G401 (cell line): ENCODE measurements at regions not wholly inside any gene's neighbourhood (a gene's known extent, or its start where the extent isn't known, plus 50 kb on each side); places are given as distances from the start of the nearest gene placed in this dataset.

ENCODE experiments used
- DNase-seq: peaks from one replicate; pipeline ENCODE4 v3.0.0-alpha.2; 2015; ENCODE audit warnings: low spot score
- in situ Hi-C: cut with HindIII; loops from 2 replicates; pipeline ENCODE4 v1.10.0; 2016; ENCODE audit warnings: low sequenced_read_pairs, mixed read lengths

DNA sequence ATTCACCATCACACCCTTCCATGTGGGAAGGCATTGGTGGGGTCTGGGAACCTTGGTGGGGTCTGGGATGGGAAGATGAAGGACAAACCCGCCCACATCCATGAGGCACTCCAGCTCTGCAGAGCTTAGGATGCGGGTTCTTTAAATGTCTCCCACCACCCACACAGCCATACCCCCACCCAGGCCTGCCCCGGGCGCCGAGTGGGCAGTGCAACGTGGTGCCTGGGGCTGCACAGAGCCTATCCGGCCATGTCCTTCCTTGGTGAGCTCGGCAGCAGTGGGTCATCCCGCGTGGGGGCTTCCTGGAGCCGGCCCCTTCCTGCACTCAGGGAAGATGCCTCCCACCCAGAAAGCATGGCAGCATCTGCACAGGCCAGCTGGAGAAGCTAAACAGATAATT, 163.5 kb upstream of the TCERG1L start:
- in situ Hi-C loops: no loop called here
- DNase-seq: no peak

DNA sequence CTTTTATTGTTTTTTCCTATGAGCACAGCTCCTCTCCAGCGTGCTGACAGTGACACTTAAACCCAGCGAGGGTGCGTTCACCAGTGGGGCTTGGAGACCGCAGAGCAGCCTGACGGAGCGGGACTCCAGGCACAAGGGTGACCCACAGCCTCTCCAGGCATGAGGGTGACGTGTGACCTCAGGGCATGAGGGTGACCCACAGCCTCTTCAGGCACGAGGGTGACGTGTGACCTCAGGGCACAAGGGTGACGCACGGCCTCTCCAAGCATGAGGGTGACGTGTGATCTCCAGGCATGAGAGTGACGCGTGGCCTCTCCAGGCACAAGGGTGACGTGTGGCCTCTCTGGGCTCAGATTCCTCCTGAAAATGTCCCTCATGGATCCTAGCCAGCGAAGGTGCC, 164.3 kb upstream of the TCERG1L start:
- in situ Hi-C loops: no loop called here

DNA sequence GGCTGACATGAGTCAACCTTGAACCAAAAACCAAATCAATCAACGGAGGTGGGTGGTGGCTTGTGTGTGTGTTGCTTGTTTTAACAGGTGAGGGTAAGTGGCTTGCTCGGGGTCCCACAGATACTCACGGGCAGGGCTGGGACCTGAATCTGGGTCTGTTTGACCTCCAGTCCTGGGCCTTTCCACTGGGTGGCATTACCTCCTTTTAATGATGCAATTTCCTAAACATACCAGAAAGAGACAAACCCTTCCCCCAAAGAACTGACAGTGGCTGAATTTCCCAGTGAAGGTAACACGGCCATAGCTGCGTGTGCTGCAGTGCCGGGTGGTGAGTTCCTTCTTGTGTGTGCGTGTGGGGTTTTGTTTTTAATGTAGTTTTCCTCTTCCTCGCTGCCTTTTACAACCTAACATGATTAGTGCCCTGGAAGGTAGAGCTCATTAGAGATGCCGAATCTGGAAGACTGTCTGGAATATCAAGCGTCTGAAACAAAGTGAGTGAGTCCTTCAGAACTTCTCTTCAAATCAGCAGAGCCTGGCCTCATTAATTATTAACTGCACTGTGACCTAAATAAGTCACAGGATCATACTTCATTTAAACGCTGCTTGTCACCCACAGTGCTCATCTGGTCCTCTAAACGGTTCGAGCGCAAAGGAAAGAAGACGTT, 166.1 kb upstream of the TCERG1L start:
- no peak for DNase-seq
- in situ Hi-C loops: no loop called here

More for the DNA sequence above, 164.3 kb upstream of the TCERG1L start:
- no peak for DNase-seq

DNA sequence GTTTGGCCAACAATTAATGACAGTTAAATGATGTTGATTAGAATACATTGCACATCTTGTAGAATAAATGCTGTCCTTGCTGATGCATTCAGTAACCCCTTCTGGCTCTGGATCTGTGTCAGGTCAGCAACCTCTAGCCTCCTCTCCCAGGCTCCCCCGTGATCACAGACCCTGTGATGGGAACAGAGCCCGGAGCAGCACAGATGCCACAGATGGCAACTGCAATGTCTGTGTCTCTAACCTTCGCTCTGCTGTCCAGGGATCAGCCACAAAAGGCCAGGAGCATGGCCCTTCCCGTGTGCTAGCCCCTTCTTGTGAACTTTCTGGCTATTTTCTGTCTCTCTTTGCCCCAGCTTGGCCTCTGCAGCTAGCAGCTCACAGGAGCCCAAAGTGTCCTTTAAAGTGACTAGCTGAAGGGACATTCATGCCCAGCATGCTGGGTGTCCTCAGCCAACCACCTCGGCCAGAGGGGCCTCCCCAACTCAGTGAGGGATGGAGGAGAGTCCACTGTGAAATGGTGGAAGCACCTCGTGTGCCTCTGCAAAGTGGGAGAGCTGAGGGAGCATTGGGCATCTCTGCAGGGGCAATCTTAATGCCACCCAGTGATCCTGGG, 167.0 kb upstream of the TCERG1L start:
- in situ Hi-C loops: no loop called here
- DNase-seq: no peak

DNA sequence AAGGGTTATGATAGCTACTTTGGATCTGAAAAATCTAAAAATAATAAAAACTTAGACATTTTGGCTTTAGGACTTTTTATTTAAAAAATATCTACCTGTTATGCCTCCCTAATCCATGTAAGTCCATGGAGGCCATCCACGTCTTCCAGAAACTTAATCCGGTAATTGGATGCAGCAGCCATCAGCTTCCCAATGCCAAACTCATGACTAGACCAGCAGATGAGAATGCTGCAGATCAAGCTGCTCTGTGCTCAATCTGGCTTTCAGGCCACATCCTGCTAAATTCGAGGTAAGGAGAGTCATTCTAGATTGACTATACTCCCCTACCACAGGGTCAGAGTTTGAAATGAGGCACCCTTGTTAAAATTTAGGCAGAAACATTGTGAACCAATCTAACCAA, 168.5 kb upstream of the TCERG1L start:
- no peak for DNase-seq
- in situ Hi-C loops: no loop called here

DNA sequence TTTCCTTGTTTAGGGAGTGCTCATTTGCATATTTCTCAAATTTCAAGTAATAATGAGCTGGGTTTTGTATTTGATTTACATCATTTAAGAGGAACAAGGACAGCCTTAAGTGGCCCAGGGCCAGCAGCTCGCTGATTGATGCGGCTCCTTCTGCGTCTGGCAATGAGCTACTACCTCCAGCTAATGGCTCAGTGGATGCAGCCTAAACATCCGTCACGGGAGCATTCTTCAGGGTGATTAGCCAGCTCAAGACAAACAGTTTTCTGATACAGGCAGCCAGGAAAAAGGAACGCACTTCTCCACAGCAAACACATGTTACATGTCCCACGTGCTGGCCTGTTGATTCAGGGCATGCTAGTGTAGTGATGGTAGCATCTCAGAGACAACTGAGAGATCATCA, 169.3 kb upstream of the TCERG1L start:
- no peak for DNase-seq
- in situ Hi-C loops: no loop called here

DNA sequence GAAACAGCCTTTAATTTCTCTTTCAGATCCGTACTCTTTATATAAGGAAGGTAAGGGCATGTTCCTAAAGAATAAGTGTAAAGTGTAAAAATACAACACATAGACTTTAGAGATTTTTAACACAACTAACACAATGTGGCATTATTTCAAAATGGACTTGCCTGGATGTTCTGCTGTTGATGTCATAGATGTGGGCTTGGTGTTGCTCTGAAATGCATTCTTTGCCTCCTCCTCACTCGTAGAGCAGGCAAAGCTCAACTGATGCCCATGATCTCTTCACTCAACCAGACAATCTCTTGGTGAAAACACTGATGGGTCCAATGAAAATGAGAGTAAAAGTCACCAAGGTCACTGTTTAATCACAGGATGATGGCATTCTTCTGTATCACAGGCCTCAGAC, 174.2 kb upstream of the TCERG1L start:
- in situ Hi-C loops: no loop called here
- no peak for DNase-seq

DNA sequence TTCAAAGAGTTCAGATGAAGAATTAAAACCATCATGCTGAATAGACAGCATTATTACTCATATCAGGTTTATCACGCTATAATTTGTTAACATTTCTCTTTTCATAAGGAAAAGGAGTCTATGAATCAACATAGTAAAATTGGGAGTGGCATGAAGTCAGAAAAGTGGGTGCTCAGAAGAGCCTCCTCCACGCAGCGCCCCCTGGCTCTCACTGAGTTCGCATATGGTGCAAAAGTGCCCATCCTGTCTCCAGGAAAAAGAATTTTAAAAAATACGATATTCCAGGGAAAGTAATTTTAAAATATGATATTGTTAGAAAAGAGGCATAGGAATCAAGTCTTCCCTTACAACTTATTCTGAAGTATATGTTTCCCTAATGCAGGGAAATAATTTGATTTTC, 176.3 kb upstream of the TCERG1L start:
- no peak for DNase-seq
- in situ Hi-C loops: no loop called here

DNA sequence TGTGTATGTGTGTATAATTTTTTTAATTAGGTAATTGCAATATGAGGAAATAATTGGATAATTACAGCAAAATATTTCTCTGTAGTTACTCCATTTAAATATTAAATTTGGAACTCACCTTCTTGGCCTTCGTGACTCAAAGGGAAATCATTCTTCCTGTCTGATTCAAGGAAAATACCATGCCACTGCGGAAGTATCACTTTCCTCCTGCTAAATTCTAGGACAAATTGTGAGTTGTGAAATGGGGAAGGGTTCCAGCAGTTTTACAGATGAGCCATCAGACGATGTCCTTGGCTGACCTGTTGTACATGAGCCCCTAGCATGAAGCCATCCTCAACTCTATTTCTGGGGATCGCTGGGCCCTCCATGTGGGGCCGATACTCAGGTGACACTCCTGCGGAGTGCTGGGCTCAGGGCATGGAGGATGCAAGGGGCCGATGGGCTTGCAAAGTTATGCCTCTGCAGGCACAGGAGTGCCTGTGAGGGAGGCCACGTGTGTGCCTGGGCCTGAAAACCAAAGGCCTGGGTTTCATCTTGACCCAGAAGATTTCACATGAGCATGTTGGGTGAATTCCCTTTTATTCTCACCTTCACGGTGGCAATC, 179.6 kb upstream of the TCERG1L start:
- DNase-seq: no peak
- in situ Hi-C loops: no loop called here

DNA sequence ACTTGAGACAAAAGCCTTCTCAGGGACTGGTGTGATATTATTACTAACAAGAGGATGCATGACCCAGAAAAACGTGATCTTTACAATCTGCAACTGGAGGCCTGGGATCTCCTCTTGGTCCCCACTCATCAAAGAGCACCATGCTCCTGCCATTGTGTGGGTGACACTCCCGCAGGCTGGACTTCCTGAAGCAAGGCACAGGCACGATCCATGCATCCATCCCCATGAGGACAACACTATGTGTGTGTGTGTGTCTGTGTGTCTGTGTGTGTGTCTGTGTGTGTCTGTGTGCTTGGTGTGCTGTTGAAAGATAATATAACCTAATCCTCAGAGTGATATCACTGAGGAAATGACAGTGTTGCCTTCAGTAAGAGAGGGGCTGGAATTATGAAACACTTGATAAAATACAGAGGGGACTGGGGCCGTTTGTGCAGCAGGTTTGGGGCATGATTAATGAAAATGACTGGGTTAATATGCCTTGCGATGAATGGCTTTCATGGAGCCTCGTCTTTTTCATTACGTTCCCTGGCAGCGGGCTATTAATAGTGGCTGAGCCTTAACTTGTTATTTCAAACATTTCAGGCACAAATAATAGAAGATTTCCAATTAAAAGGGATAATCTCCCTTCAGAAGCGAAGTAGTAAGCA, 180.8 kb upstream of the TCERG1L start:
- in situ Hi-C loops: no loop called here
- no peak for DNase-seq

DNA sequence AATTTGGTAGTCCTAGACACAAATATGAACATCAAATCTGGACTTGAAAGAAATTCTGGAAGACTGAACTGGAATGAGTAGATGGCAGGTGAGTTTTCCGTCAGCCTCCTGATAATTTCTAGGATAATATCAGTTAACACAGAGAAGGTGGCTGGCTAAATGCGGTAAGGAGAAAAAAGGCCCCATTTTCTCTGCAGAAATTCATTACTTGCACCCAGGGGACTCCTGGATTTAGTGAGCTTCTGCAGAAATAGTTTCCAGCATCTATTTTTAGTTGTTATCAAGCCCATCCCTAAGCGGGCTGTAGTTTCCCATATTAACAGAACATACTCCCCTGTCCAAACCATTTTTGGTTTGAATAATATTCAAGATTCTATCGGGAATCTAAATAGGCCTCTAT, 181.9 kb upstream of the TCERG1L start:
- in situ Hi-C loops: no loop called here
- DNase-seq: no peak

DNA sequence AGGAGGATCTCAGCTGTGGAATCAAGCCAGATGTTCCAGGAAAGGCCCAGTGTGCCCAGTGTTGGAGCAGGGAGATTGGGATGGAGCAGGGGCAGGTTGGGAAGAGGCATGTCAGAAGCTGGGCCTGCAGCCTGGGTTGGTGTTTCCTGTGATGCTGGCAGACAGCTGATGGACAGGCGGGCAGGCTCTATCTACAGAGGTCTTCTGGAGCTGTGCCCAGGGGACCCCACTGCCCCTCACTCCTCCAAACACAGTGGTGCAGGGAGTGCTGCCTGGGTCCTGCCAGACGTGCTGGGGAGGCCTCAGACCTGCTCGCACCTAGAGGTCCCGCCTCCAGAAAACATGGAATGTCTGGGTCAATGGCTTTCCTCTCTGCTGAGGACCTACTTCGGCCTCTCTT, 182.9 kb upstream of the TCERG1L start:
- in situ Hi-C loops: no loop called here

DNA sequence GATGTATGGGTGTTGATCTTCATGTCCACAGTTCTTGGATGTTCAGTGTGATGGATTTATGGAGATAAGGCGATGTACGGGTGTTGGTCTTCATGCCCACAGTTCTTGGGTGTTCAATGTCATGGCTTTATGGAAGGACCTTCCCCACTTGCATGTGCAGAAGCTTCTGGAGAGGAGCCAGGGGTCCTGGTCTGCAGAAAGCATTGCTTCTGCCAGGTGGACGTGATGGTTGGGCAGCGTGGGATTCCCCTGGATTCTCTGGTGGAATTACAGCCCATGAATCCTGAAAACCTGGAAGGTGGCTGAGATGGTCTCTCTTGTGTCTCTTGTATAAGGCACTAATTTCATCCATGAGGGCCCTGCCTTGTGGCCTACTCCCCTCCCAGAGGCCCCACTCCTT, 183.7 kb upstream of the TCERG1L start:
- DNase-seq: no peak
- in situ Hi-C loops: no loop called here

More for the DNA sequence above, 182.9 kb upstream of the TCERG1L start:
- no peak for DNase-seq

DNA sequence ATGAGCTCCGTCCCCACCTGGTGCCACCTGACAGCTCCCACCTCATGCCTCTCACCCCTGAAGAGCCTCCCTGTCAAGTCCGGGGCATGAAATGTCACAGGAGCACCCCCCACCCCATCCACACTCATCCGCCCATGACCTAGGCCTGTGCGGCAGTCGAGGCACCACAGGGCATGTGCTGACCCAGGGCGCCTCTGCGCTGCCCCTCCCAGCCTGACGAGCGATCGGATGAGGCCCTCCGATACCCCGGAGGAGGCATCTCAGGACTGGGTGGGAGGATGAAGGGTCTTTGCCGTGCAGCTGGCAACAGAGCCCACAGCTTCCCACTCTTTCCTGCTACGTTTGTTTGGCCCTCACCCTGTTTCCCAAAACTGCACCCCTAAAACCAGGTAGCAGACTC, 184.4 kb upstream of the TCERG1L start:
- no peak for DNase-seq
- in situ Hi-C loops: no loop called here

DNA sequence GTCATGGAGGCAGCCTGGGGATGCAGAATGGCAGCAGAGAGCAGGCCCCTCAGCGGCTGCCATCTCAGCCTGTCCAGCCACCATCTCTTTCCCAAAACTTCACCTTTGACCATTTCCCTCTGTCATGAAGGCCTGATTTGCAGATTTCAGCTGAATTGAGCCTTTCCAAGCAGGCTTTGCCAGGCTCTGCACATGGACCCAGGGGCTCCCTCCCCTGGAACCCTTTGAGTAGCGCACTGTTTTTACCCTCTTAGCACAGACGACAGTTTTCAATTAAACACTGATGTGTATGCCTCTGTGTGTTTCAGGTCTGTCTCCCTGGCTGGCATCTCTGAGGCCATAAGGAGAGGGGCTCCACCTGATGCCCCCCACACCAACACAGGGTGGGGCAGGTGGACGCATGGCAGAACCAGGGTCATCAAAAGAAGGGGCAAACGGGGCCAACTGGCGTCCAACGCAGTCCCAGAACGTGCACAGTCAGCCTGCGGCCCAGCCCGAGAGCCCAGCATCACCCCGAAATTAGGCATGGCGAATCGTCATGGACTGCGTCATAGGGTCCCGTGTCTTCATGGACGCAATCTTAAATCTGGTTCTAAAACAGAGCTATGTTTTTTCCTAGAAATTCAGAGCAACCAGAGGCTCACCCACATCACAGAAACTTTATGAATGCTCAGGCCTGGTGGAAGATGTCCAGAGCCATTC, 185.0 kb upstream of the TCERG1L start:
- in situ Hi-C loops: no loop called here
- DNase-seq: no peak

DNA sequence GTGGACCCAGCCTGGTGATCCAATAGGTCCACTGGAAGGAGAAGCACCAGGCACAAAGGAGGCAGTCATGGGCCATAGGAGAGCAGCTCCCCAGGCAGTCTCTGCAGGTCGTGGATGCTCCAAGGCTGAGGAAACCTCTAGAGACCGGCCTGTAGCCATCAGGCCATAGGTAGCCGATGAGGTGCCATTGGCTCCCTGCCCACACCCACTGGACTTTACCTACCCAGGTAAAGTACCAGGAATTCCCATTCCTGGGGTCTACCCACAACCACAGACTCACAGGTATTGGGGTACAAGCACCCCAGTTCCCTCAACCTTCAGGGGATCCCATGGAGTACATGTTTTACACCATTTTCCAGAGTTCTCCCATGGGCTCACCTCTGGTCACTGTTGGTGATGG, 188.0 kb upstream of the TCERG1L start:
- in situ Hi-C loops: no loop called here

DNA sequence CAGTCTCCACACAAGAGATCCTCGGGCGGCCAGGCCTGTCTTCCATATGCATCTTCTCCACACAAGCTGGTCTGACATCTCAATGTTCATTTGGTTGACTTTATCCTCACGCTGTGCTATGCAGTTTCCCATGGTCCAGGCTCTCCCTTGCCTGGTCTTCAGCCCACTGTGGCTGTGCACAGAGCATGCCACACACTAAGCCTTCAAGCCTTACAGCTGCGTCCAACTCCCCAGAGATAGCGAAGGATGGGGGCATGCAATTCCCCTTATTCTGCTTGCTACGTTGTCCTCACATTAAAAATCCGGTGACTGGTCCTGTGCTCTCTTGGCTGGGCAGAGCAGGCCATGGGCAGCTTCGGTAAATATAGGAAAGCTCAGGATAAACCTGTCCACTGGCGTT, 188.7 kb upstream of the TCERG1L start:
- in situ Hi-C loops: no loop called here
- DNase-seq: no peak

More for the DNA sequence above, 188.0 kb upstream of the TCERG1L start:
- no peak for DNase-seq

DNA sequence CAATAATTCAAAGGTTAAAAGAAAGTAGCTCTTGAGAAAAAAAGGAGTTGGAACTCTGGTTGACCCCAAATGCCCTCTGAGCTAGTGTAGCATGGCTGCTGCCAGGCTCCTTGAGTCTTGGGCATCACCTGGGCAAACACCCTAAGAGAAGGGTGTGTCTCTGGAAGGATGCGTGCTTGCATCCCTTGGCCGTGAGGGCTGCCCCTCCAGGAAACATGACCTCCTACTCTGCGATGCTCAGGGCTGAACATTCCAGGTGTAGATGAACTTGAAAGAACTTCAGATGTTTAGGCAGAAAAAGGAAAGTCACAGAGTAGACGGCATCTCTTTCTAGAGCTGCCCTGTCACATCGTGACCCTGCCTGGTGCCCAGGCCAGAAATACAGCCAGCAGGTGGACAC, 189.4 kb upstream of the TCERG1L start:
- no peak for DNase-seq
- in situ Hi-C loops: no loop called here

DNA sequence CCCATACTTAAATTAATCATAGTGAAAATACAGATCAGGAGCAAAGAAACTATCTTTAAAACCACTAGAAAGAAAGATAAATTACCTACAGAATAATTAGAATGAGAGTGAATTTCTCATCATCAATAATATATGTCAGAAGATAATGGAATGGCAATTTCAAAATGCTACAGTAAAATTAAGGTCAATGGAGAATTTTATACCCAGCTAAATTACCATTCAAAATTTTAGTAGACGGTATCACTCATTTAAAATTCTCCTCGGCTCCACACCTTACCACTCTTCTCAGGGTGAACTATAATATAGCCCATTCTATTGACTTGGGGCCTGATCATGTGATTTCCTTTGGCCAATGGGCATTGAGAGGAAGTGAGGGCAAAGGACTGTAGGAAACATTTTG, 192.5 kb upstream of the TCERG1L start:
- in situ Hi-C loops: no loop called here
- DNase-seq: no peak

DNA sequence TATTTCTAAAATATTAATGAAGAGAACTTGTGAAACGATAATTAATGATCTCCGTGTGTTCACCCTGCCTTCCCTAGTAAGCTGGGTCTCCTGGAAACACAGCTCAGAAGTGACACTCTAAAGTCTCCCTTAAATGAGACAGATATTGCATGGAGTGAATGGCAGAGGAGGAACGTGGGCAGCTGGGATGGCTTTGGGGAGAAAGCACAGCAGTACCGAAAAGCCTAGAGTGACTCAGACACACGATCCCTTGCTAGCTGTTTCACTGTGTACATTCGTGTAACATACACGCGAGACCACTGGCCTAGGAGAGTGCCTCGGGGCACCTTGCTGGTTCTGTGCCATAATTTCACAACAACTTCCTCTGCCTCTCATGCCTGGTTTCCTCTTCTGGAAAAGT, 199.9 kb upstream of the TCERG1L start:
- in situ Hi-C loops: no loop called here

More for the DNA sequence above, 199.9 kb upstream of the TCERG1L start:
- DNase-seq: no peak
